Keratinocyte (primary cell): ENCODE measurements at regions not wholly inside any gene's neighbourhood (a gene's known extent, or its start where the extent isn't known, plus 50 kb on each side); places are given as distances from the start of the nearest gene placed in this dataset.

Experiments
- DNase-seq: peaks from one replicate; pipeline ENCODE4 v3.0.0-alpha.2; 2011; ENCODE audit warnings: low read depth, missing footprints, low spot score
- FAIRE-seq: peaks from 2 replicates; lab custom pipeline; 2011; peaks lifted over from hg19 to GRCh38; lab: Jason Lieb, UNC
- H2AFZ ChIP-seq: 2 replicates; pipeline ENCODE4 v1.6.0; 2012; ENCODE audit warnings: low read length, control low read depth, inconsistent platforms; ENCODE audit not compliant: control insufficient read depth
- H3K27ac ChIP-seq: 2 replicates; pipeline ENCODE4 v1.5.1; 2011; ENCODE audit warnings: low read length; ENCODE audit not compliant: control insufficient read depth, insufficient read depth
- H3K27me3 ChIP-seq: 3 replicates; pipeline ENCODE4 v1.6.0; 2011; ENCODE audit warnings: low read length; ENCODE audit not compliant: control insufficient read depth, insufficient read depth; ENCODE audit errors: extremely low read depth
- H3K36me3 ChIP-seq, 2 experiments: 2 replicates in 1 of 2; 3 replicates in 1 of 2; pipeline ENCODE4 v1.5.1; 2011; ENCODE audit warnings: low read length in 2 of 2, mild to moderate bottlenecking in 1 of 2; ENCODE audit not compliant: control insufficient read depth in 2 of 2, insufficient read depth in 2 of 2; ENCODE audit errors: extremely low read depth in 1 of 2
- H3K4me1 ChIP-seq: 3 replicates; pipeline ENCODE4 v1.5.1; 2011; ENCODE audit warnings: low read length; ENCODE audit not compliant: control insufficient read depth, insufficient read depth; ENCODE audit errors: extremely low read depth
- H3K4me2 ChIP-seq: 3 replicates; pipeline ENCODE4 v1.6.0; 2011; ENCODE audit warnings: low read depth, low read length; ENCODE audit not compliant: control insufficient read depth, insufficient read depth; ENCODE audit errors: extremely low read depth
- H3K4me3 ChIP-seq, 3 experiments: fragments of 200-600 bp in 1 of 3; sonication (generic) in 1 of 3; 2 replicates in 2 of 3; 3 replicates in 1 of 3; pipeline ENCODE4 v1.5.1; 2011 to 2016; ENCODE audit warnings: low read length in 3 of 3, mild to moderate bottlenecking in 3 of 3, control low read depth in 2 of 3, inconsistent platforms in 1 of 3, low read depth in 1 of 3, mixed read lengths in 1 of 3, mixed run types in 1 of 3, moderate library complexity in 1 of 3; ENCODE audit not compliant: control insufficient read depth in 2 of 3, insufficient read depth in 2 of 3; ENCODE audit errors: extremely low read depth in 1 of 3
- H3K79me2 ChIP-seq: 2 replicates; pipeline ENCODE4 v1.6.0; 2012; ENCODE audit warnings: low read length; ENCODE audit not compliant: control insufficient read depth, insufficient read depth
- H3K9ac ChIP-seq: 3 replicates; pipeline ENCODE4 v1.6.0; 2011; ENCODE audit warnings: low read length; ENCODE audit not compliant: control insufficient read depth, insufficient read depth; ENCODE audit errors: extremely low read depth
- H3K9me1 ChIP-seq: 3 replicates; pipeline ENCODE4 v1.6.0; 2011; ENCODE audit warnings: low read length; ENCODE audit not compliant: control insufficient read depth, insufficient read depth; ENCODE audit errors: extremely low read depth
- H3K9me3 ChIP-seq: 2 replicates; pipeline ENCODE4 v1.5.1; 2012; ENCODE audit warnings: low read depth, low read length; ENCODE audit not compliant: control insufficient read depth
- H4K20me1 ChIP-seq: 3 replicates; pipeline ENCODE4 v1.6.0; 2011; ENCODE audit warnings: low read length; ENCODE audit not compliant: control insufficient read depth, insufficient read depth; ENCODE audit errors: extremely low read depth
- CTCF ChIP-seq, 3 experiments: IDR thresholded peaks in 1 of 3; conservative IDR thresholded peaks in 1 of 3; optimal IDR thresholded peaks in 1 of 3; 2 replicates in 2 of 3; 3 replicates in 1 of 3; pipeline versions ENCODE3 to v1.5.1; 2011; ENCODE audit warnings: low read length in 3 of 3, mild to moderate bottlenecking in 3 of 3, moderate library complexity in 2 of 3, control low read depth in 1 of 3, inconsistent platforms in 1 of 3; ENCODE audit not compliant: insufficient read depth in 2 of 3; ENCODE audit errors: extremely low read depth in 1 of 3
- EZH2 ChIP-seq: IDR thresholded peaks from one replicate; pipeline ENCODE4 v1.6.1; 2012; ENCODE audit warnings: inconsistent platforms, mild to moderate bottlenecking, low read length, moderate library complexity
- dilution Hi-C: fragments of 300-500 bp; cut with MboI; formaldehyde crosslinking; loops from one replicate; pipeline ENCODE4 v1.7.0; 2020; ENCODE audit warnings: low sequenced_read_pairs; ENCODE audit not compliant: extremely low pct_ligation_motif_present

DNA sequence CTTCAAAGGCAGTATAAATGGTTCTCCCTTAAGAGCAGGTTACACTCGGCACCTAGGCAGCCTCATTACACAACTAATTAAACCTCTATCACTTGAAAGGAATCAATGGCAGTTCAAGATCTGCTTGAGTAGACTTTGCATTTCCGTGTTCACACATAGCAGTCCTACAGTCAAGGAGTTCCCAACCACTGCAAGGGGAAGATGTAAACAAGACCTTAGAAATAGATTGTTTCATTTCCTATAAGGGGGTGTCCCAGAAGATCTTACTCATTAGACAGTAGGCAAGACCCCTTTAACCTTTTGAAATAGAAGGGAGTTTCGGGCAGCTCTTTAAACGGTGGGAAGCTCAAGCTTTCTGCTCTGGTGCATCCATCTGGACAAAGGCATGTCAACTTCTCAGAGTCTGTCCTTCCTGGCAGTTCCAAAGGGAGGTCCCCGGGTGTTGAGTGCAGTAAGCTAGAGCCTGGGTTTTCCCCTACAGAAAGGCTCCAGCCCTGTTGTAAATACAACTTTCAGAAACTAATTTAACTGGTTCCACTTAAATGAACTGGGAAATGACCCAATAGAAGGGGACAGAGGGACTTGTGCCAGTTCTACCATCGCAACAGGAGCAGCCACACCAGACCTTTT lies 150.8 kb downstream of the RBMX2 start:
- H3K27me3 ChIP-seq, result peaks cover 8% of the 10 kb centered on the region
- H3K9me3 ChIP-seq, result no peaks in the 10 kb centered on the region
- no peaks in the 10 kb centered on the region for H3K36me3 ChIP-seq
- H3K79me2 ChIP-seq, result no peaks in the 10 kb centered on the region
- no peaks in the 10 kb centered on the region for H3K4me1 ChIP-seq
- no peaks in the 10 kb centered on the region for H3K9me1 ChIP-seq
- no peak overlapping the region for H2AFZ ChIP-seq
- H3K4me3 ChIP-seq, result no peak overlapping the region
- no peak overlapping the region for H3K4me2 ChIP-seq
- dilution Hi-C loops, result no loop called here
- H3K27ac ChIP-seq, result no peak overlapping the region
- no peak overlapping the region for H3K9ac ChIP-seq
- no peaks in the 10 kb centered on the region for H4K20me1 ChIP-seq
- TF ChIP-seq EZH2 (no peak), CTCF (optimal IDR thresholded peaks at IDR 0.05 in 1 of 3, IDR thresholded peaks at IDR 0.05 in 1 of 3, conservative IDR thresholded peaks at IDR 0.05 in 1 of 3; ENCODE audit: extremely low read depth in 1 of 3, insufficient read depth in 2 of 3, low read length in 3 of 3) (no peak)
- no peak for FAIRE-seq
- no peak for DNase-seq

GRCh38 chrX:130555341-130555740 lies 153.6 kb downstream of the RBMX2 start:
- Histone ChIP-seq H3K9me1 (no peaks in the 10 kb centered on the region), H3K9me3 (no peaks in the 10 kb centered on the region), H3K4me3 (no peak overlapping the region), H3K27ac (no peak overlapping the region), H3K4me2 (no peak overlapping the region), H3K9ac (no peak overlapping the region), H3K36me3 (no peaks in the 10 kb centered on the region), H3K4me1 (no peaks in the 10 kb centered on the region), H4K20me1 (no peaks in the 10 kb centered on the region), H3K79me2 (no peaks in the 10 kb centered on the region), H3K27me3 (peaks cover 7% of the 10 kb centered on the region), H2AFZ (no peak overlapping the region)
- FAIRE-seq (no peak), DNase-seq (no peak)
- dilution Hi-C loops, result no loop called here
- TF ChIP-seq CTCF (optimal IDR thresholded peaks at IDR 0.05 in 1 of 3, IDR thresholded peaks at IDR 0.05 in 1 of 3, conservative IDR thresholded peaks at IDR 0.05 in 1 of 3; ENCODE audit: extremely low read depth in 1 of 3, insufficient read depth in 2 of 3, low read length in 3 of 3), result no peak
- no peak for TF ChIP-seq EZH2
